ENCODE measurements at regions not wholly inside any gene's neighbourhood (a gene's known extent, or its start where the extent isn't known, plus 50 kb on each side); places are given as distances from the start of the nearest gene placed in this dataset.

- intact Hi-C loops (cut with micrococcal nuclease) = no loop called here
- ChIA-PET CTCF (no interaction called here), POLR2A (ENCODE audit: unreplicated experiment) (no interaction called here)
- Histone ChIP-seq H2BK20ac (ENCODE audit: low read depth, low read length) (no peak overlapping the region), H3K4ac (ENCODE audit: low read depth, low read length) (no peak overlapping the region), H2AK5ac (ENCODE audit: low read depth, low read length) (no peak overlapping the region), H3K23ac (ENCODE audit: low read depth, low read length) (no peak overlapping the region), H4K91ac (ENCODE audit: insufficient read depth, low read depth, low read length) (no peak overlapping the region), H3K4me3 (ENCODE audit: insufficient read depth, low read depth, low read length) (no peak overlapping the region), H3K4me2 (ENCODE audit: low read depth, low read length) (no peak overlapping the region), H3K36me3 (ENCODE audit: control insufficient read depth, insufficient read depth, low read length) (no peaks in the 10 kb centered on the region), H3K9me1 (ENCODE audit: insufficient read depth, low read length) (no peaks in the 10 kb centered on the region), H3K27me3 (ENCODE audit: control insufficient read depth, insufficient read depth, low read length) (no peaks in the 10 kb centered on the region), H2BK5ac (ENCODE audit: low read depth, low read length, poor library complexity, severe bottlenecking) (no peak overlapping the region), H2BK15ac (ENCODE audit: low read depth, low read length) (no peak overlapping the region), H3K56ac (ENCODE audit: extremely low read depth, insufficient read depth, low read length) (no peak overlapping the region), H3K9ac (ENCODE audit: low read depth, low read length) (no peak overlapping the region), H4K8ac (ENCODE audit: low read depth in 2 of 2, low read length in 2 of 2) (no peak overlapping the region), H3K27ac (ENCODE audit: insufficient read depth, low read length) (no peak overlapping the region), H2AK9ac (replicated peaks; ENCODE audit: low read depth, low read length, poor library complexity) (no peak overlapping the region), H3K14ac (replicated peaks; ENCODE audit: low read depth, low read length) (no peak overlapping the region), H3K79me1 (ENCODE audit: low read depth in 1 of 2, low read length in 2 of 2) (no peaks in the 10 kb centered on the region), H3K9me3 (ENCODE audit: control insufficient read depth, insufficient read depth, low read length) (no peaks in the 10 kb centered on the region), H2BK120ac (ENCODE audit: low read depth, low read length) (no peak overlapping the region), H4K5ac (ENCODE audit: low read depth, low read length) (no peak overlapping the region), H4K20me1 (ENCODE audit: insufficient read depth, low read length) (no peaks in the 10 kb centered on the region), H3K4me1 (ENCODE audit: control insufficient read depth, insufficient read depth, low read length) (no peaks in the 10 kb centered on the region), H2AFZ (replicated peaks; ENCODE audit: low read length, poor library complexity) (no peak overlapping the region), H3K18ac (ENCODE audit: low read depth, low read length) (no peak overlapping the region)
- no peak for TF ChIP-seq RFX5 (IDR thresholded peaks at IDR 0.05; ENCODE audit: low read depth, low read length)
- no peak for TF ChIP-seq ELK1 (IDR thresholded peaks at IDR 0.05; ENCODE audit: borderline replicate concordance, low read depth, low read length)
- TF ChIP-seq MAFK (IDR thresholded peaks at IDR 0.05; ENCODE audit: low read depth, low read length) = no peak
- no peak for TF ChIP-seq FOS (IDR thresholded peaks at IDR 0.05; ENCODE audit: low read depth, low read length)
- no peak for TF ChIP-seq MAZ (IDR thresholded peaks at IDR 0.05; ENCODE audit: borderline replicate concordance, low read depth, low read length)
- no peak for TF ChIP-seq CEBPB (IDR thresholded peaks at IDR 0.05; ENCODE audit: low read depth, low read length)
- no CpG with 5 or more reads among the region's 2 CpGs for WGBS, 2 experiments (ENCODE audit: extremely low coverage in 2 of 2, insufficient read length in 1 of 2)
- ATAC-seq (ENCODE audit: low read depth) = no peak
- in situ Hi-C loops (cut with MboI; ENCODE audit: low sequenced_read_pairs) = no loop called here
- dilution Hi-C loops (cut with HindIII; ENCODE audit: low sequenced_read_pairs, unreplicated experiment) = no loop called here
- DNase-seq = no peak
- BruUV-seq (replicated peaks) = no TSS peak
These were observed 357.9 kb upstream of the GOLIM4 start for GRCh38 chr3:168453623-168454022.
